HepG2 (cell line): ENCODE measurements at regions not wholly inside any gene's neighbourhood (a gene's known extent, or its start where the extent isn't known, plus 50 kb on each side); places are given as distances from the start of the nearest gene placed in this dataset.

Source experiments
- POGZ ChIP-seq: sonication (generic); formaldehyde crosslinking; IDR thresholded peaks from 2 replicates; pipeline ENCODE4 v1.4.0; 2020; ENCODE audit warnings: mild to moderate bottlenecking, missing genetic modification reagents
- SYNCRIP ChIP-seq: fragments of 200-400 bp; formaldehyde crosslinking; IDR thresholded peaks from 2 replicates; pipeline ENCODE4 v1.6.1; 2018; ENCODE audit warnings: mild to moderate bottlenecking, low read depth, low read length; ENCODE audit not compliant: insufficient read depth
- ZNF335 ChIP-seq: sonication (generic); formaldehyde crosslinking; IDR thresholded peaks from 2 replicates; pipeline ENCODE4 v1.4.0; 2020; ENCODE audit warnings: missing genetic modification reagents
- ZNF816 ChIP-seq: sonication (generic); formaldehyde crosslinking; IDR thresholded peaks from 2 replicates; pipeline ENCODE4 v1.8.0; 2022; ENCODE audit warnings: missing genetic modification reagents, mild to moderate bottlenecking, borderline replicate concordance
- ZNF841 ChIP-seq: sonication (generic); formaldehyde crosslinking; IDR thresholded peaks from 2 replicates; pipeline ENCODE4 v1.8.1; 2023; ENCODE audit warnings: missing genetic modification reagents, borderline replicate concordance
- ZSCAN25 ChIP-seq: sonication (generic); formaldehyde crosslinking; IDR thresholded peaks from 2 replicates; pipeline ENCODE4 v1.8.0; 2022; ENCODE audit warnings: mild to moderate bottlenecking, missing genetic modification reagents
- TF ChIP-seq, protein P1 (sequence below): sonication (generic); formaldehyde crosslinking; IDR thresholded peaks from 2 replicates; pipeline ENCODE4 v1.4.0; 2020; ENCODE audit warnings: missing genetic modification reagents
- TF ChIP-seq, protein P2 (sequence below): sonication (generic); formaldehyde crosslinking; conservative IDR thresholded peaks from 2 replicates; pipeline ENCODE4 v1.5.0; 2020; ENCODE audit warnings: missing genetic modification reagents
- TF ChIP-seq, protein P3 (sequence below): IDR thresholded peaks from 2 replicates; pipeline ENCODE4 v1.6.1; 2016; ENCODE audit warnings: missing genetic modification reagents, missing compliant biosample characterization

DNA sequence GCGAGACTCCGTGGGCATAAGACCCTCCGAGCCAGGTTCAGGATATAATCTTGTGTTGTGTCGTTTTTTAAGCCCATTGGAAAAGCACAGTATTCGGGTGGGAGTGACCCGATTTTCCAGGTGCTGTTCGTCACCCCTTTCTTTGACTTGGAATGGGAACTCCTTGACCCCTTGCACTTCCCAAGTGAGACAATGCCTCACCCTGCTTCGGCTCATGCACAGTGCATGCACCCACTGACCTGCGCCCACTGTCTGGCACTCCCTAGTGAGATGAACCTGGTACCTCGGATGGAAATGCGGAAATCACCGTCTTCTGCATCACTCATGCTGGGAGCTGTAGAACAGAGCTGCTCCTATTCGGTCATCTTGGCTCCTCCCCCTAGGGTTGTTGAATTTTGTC lies 307.7 kb upstream of the DEFB115 start (continued):
- TF ChIP-seq, protein P1, sequence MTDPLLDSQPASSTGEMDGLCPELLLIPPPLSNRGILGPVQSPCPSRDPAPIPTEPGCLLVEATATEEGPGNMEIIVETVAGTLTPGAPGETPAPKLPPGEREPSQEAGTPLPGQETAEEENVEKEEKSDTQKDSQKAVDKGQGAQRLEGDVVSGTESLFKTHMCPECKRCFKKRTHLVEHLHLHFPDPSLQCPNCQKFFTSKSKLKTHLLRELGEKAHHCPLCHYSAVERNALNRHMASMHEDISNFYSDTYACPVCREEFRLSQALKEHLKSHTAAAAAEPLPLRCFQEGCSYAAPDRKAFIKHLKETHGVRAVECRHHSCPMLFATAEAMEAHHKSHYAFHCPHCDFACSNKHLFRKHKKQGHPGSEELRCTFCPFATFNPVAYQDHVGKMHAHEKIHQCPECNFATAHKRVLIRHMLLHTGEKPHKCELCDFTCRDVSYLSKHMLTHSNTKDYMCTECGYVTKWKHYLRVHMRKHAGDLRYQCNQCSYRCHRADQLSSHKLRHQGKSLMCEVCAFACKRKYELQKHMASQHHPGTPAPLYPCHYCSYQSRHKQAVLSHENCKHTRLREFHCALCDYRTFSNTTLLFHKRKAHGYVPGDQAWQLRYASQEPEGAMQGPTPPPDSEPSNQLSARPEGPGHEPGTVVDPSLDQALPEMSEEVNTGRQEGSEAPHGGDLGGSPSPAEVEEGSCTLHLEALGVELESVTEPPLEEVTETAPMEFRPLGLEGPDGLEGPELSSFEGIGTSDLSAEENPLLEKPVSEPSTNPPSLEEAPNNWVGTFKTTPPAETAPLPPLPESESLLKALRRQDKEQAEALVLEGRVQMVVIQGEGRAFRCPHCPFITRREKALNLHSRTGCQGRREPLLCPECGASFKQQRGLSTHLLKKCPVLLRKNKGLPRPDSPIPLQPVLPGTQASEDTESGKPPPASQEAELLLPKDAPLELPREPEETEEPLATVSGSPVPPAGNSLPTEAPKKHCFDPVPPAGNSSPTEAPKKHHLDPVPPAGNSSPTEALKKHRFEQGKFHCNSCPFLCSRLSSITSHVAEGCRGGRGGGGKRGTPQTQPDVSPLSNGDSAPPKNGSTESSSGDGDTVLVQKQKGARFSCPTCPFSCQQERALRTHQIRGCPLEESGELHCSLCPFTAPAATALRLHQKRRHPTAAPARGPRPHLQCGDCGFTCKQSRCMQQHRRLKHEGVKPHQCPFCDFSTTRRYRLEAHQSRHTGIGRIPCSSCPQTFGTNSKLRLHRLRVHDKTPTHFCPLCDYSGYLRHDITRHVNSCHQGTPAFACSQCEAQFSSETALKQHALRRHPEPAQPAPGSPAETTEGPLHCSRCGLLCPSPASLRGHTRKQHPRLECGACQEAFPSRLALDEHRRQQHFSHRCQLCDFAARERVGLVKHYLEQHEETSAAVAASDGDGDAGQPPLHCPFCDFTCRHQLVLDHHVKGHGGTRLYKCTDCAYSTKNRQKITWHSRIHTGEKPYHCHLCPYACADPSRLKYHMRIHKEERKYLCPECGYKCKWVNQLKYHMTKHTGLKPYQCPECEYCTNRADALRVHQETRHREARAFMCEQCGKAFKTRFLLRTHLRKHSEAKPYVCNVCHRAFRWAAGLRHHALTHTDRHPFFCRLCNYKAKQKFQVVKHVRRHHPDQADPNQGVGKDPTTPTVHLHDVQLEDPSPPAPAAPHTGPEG (CRISPR knock-in tag) = no peak
- no peak for TF ChIP-seq ZNF335 (CRISPR knock-in tag)
- TF ChIP-seq, protein P2, sequence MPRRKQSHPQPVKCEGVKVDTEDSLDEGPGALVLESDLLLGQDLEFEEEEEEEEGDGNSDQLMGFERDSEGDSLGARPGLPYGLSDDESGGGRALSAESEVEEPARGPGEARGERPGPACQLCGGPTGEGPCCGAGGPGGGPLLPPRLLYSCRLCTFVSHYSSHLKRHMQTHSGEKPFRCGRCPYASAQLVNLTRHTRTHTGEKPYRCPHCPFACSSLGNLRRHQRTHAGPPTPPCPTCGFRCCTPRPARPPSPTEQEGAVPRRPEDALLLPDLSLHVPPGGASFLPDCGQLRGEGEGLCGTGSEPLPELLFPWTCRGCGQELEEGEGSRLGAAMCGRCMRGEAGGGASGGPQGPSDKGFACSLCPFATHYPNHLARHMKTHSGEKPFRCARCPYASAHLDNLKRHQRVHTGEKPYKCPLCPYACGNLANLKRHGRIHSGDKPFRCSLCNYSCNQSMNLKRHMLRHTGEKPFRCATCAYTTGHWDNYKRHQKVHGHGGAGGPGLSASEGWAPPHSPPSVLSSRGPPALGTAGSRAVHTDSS = no peak
- no peak for TF ChIP-seq POGZ (CRISPR knock-in tag)
- no peak for TF ChIP-seq ZSCAN25 (CRISPR knock-in tag)
- TF ChIP-seq ZNF816 = no peak
- TF ChIP-seq SYNCRIP = no peak
- TF ChIP-seq, protein P3, sequence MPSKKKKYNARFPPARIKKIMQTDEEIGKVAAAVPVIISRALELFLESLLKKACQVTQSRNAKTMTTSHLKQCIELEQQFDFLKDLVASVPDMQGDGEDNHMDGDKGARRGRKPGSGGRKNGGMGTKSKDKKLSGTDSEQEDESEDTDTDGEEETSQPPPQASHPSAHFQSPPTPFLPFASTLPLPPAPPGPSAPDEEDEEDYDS = no peak
- TF ChIP-seq ZNF841 (CRISPR knock-in tag) = no peak
